ENCODE measurements at regions not wholly inside any gene's neighbourhood (a gene's known extent, or its start where the extent isn't known, plus 50 kb on each side); places are given as distances from the start of the nearest gene placed in this dataset.

- no peak for TF ChIP-seq CTCF (IDR thresholded peaks at IDR 0.05)
- TF ChIP-seq POLR2A (IDR thresholded peaks at IDR 0.05): no peak
Observed at GRCh38 chr3:34279901-34280300, 481.5 kb downstream of the PDCD6IP start.
